Skeletal muscle satellite cell (primary cell): ENCODE measurements at regions not wholly inside any gene's neighbourhood (a gene's known extent, or its start where the extent isn't known, plus 50 kb on each side); places are given as distances from the start of the nearest gene placed in this dataset.
A peak's percentile ranks its signal among the peaks of the same experiment; 100 is the strongest.

Experiments
- H3K27me3 ChIP-seq: 2 replicates; pipeline ENCODE4 v1.7.0; 2013; ENCODE audit warnings: low read length; ENCODE audit not compliant: control insufficient read depth, insufficient read depth
- H3K36me3 ChIP-seq: 2 replicates; pipeline ENCODE4 v1.7.0; 2013; ENCODE audit warnings: mild to moderate bottlenecking, control low read depth, low read length; ENCODE audit not compliant: insufficient read depth
- H3K4me1 ChIP-seq: 2 replicates; pipeline ENCODE4 v1.7.0; 2013; ENCODE audit warnings: low read length; ENCODE audit not compliant: control insufficient read depth, insufficient read depth
- H3K4me2 ChIP-seq: 2 replicates; pipeline ENCODE4 v1.7.0; 2013; ENCODE audit warnings: mild to moderate bottlenecking, low read length
- H3K4me3 ChIP-seq: 2 replicates; pipeline ENCODE4 v1.7.0; 2013; ENCODE audit warnings: low read length
- H3K9ac ChIP-seq: 2 replicates; pipeline ENCODE4 v1.7.0; 2013; ENCODE audit warnings: mild to moderate bottlenecking, low read depth, low read length, moderate library complexity
- H3K9me3 ChIP-seq: replicated peaks from 2 replicates; pipeline ENCODE4 v1.7.0; 2013; ENCODE audit warnings: mild to moderate bottlenecking, control low read depth, low read length

- peaks cover 59% of the 10 kb centered on the region for H3K4me1 ChIP-seq
- no peaks in the 10 kb centered on the region for H3K36me3 ChIP-seq
- H3K9me3 ChIP-seq, result no peaks in the 10 kb centered on the region
- no peaks in the 10 kb centered on the region for H3K27me3 ChIP-seq
- no peak overlapping the region for H3K4me2 ChIP-seq
- no peak overlapping the region for H3K4me3 ChIP-seq
- no peak overlapping the region for H3K9ac ChIP-seq
Measured at GRCh38 chr7:46168671-46169383, 247.8 kb upstream of the IGFBP3 start.

GRCh38 chr7:46168231-46168630 is 247.2 kb upstream of the IGFBP3 start:
- H3K9me3 ChIP-seq, result no peaks in the 10 kb centered on the region
- H3K9ac ChIP-seq, result no peak overlapping the region
- no peak overlapping the region for H3K4me2 ChIP-seq
- H3K36me3 ChIP-seq, result no peaks in the 10 kb centered on the region
- peaks cover 54% of the 10 kb centered on the region for H3K4me1 ChIP-seq
- H3K4me3 ChIP-seq, result no peak overlapping the region
- H3K27me3 ChIP-seq, result no peaks in the 10 kb centered on the region

- Histone ChIP-seq H3K4me1 (peaks cover 68% of the 10 kb centered on the region), H3K27me3 (no peaks in the 10 kb centered on the region), H3K9me3 (no peaks in the 10 kb centered on the region), H3K4me2 (peak overlapping the region; percentile 3), H3K36me3 (no peaks in the 10 kb centered on the region), H3K9ac (peak overlapping the region; percentile 55), H3K4me3 (no peak overlapping the region)
Measured at GRCh38 chr7:46165276-46165675, 244.2 kb upstream of the IGFBP3 start.

- no peaks in the 10 kb centered on the region for H3K36me3 ChIP-seq
- H3K27me3 ChIP-seq, result no peaks in the 10 kb centered on the region
- H3K4me2 ChIP-seq, result no peak overlapping the region
- no peak overlapping the region for H3K4me3 ChIP-seq
- H3K9ac ChIP-seq, result peak overlapping the region; percentile 55
- H3K9me3 ChIP-seq, result no peaks in the 10 kb centered on the region
- peaks cover 68% of the 10 kb centered on the region for H3K4me1 ChIP-seq
Measured at GRCh38 chr7:46164629-46165028, 243.6 kb upstream of the IGFBP3 start.

- Histone ChIP-seq H3K4me3 (no peak overlapping the region), H3K4me1 (peaks cover 54% of the 10 kb centered on the region), H3K9ac (no peak overlapping the region), H3K4me2 (no peak overlapping the region), H3K36me3 (no peaks in the 10 kb centered on the region), H3K9me3 (no peaks in the 10 kb centered on the region), H3K27me3 (no peaks in the 10 kb centered on the region)
Measured at GRCh38 chr7:46163246-46163645, 242.2 kb upstream of the IGFBP3 start.

- Histone ChIP-seq H3K36me3 (no peaks in the 10 kb centered on the region), H3K9ac (no peak overlapping the region), H3K9me3 (no peaks in the 10 kb centered on the region), H3K4me1 (peaks cover 52% of the 10 kb centered on the region), H3K4me3 (no peak overlapping the region), H3K27me3 (no peaks in the 10 kb centered on the region), H3K4me2 (no peak overlapping the region)
Measured at GRCh38 chr7:46162609-46163008, 241.5 kb upstream of the IGFBP3 start.

- Histone ChIP-seq H3K4me1 (peaks cover 56% of the 10 kb centered on the region), H3K4me2 (peak overlapping the region; percentile 35), H3K27me3 (no peaks in the 10 kb centered on the region), H3K9ac (peak overlapping the region; percentile 31), H3K4me3 (no peak overlapping the region), H3K36me3 (no peaks in the 10 kb centered on the region), H3K9me3 (no peaks in the 10 kb centered on the region)
Measured at GRCh38 chr7:46160861-46161260, 239.8 kb upstream of the IGFBP3 start.

GRCh38 chr7:46157931-46158330 is 236.9 kb upstream of the IGFBP3 start:
- Histone ChIP-seq H3K4me3 (no peak overlapping the region), H3K4me2 (no peak overlapping the region), H3K9me3 (no peaks in the 10 kb centered on the region), H3K27me3 (no peaks in the 10 kb centered on the region), H3K4me1 (peaks cover 37% of the 10 kb centered on the region), H3K9ac (no peak overlapping the region), H3K36me3 (no peaks in the 10 kb centered on the region)

- peaks cover 36% of the 10 kb centered on the region for H3K4me1 ChIP-seq
- H3K4me3 ChIP-seq, result no peak overlapping the region
- H3K36me3 ChIP-seq, result no peaks in the 10 kb centered on the region
- no peaks in the 10 kb centered on the region for H3K27me3 ChIP-seq
- H3K4me2 ChIP-seq, result no peak overlapping the region
- no peak overlapping the region for H3K9ac ChIP-seq
- H3K9me3 ChIP-seq, result no peaks in the 10 kb centered on the region
Measured at GRCh38 chr7:46157404-46157803, 236.3 kb upstream of the IGFBP3 start.

- no peak overlapping the region for H3K4me2 ChIP-seq
Measured at GRCh38 chr7:46156853-46157252, 235.8 kb upstream of the IGFBP3 start.

GRCh38 chr7:46156086-46156485 is 235.0 kb upstream of the IGFBP3 start:
- H3K4me2 ChIP-seq, result no peak overlapping the region
- no peaks in the 10 kb centered on the region for H3K36me3 ChIP-seq
- no peak overlapping the region for H3K4me3 ChIP-seq
- no peaks in the 10 kb centered on the region for H3K9me3 ChIP-seq
- no peaks in the 10 kb centered on the region for H3K27me3 ChIP-seq
- peaks cover 27% of the 10 kb centered on the region for H3K4me1 ChIP-seq
- H3K9ac ChIP-seq, result no peak overlapping the region

More at GRCh38 chr7:46156853-46157252, 235.8 kb upstream of the IGFBP3 start:
- peaks cover 30% of the 10 kb centered on the region for H3K4me1 ChIP-seq
- no peaks in the 10 kb centered on the region for H3K9me3 ChIP-seq
- H3K9ac ChIP-seq, result no peak overlapping the region
- no peaks in the 10 kb centered on the region for H3K36me3 ChIP-seq
- H3K27me3 ChIP-seq, result no peaks in the 10 kb centered on the region
- no peak overlapping the region for H3K4me3 ChIP-seq

- H3K9ac ChIP-seq, result no peak overlapping the region
- H3K4me3 ChIP-seq, result no peak overlapping the region
- no peaks in the 10 kb centered on the region for H3K9me3 ChIP-seq
- H3K36me3 ChIP-seq, result no peaks in the 10 kb centered on the region
- no peak overlapping the region for H3K4me2 ChIP-seq
- H3K4me1 ChIP-seq, result peaks cover 28% of the 10 kb centered on the region
- H3K27me3 ChIP-seq, result no peaks in the 10 kb centered on the region
Measured at GRCh38 chr7:46155367-46155766, 234.3 kb upstream of the IGFBP3 start.
